ENCODE measurements at regions not wholly inside any gene's neighbourhood (a gene's known extent, or its start where the extent isn't known, plus 50 kb on each side); places are given as distances from the start of the nearest gene placed in this dataset.

GRCh38 chr14:86714153-86714552 lies 1184.2 kb downstream of the FLRT2 start:
- no peak for TF ChIP-seq CTCF (IDR thresholded peaks at IDR 0.05; ENCODE audit: low read depth, low read length, missing input control)
- no peak for TF ChIP-seq TAF1 (conservative IDR thresholded peaks at IDR 0.05)
- no peak for TF ChIP-seq REST (IDR thresholded peaks at IDR 0.05)
- no peak for TF ChIP-seq EGR1 (IDR thresholded peaks at IDR 0.05; ENCODE audit: low read depth in 2 of 2)
